H1 (cell line): ENCODE measurements at regions not wholly inside any gene's neighbourhood (a gene's known extent, or its start where the extent isn't known, plus 50 kb on each side); places are given as distances from the start of the nearest gene placed in this dataset.

Experiments used
- CTCF ChIA-PET: fragments of 300-600 bp; sonication (Branson Sonifier 250); formaldehyde crosslinking; loops from one replicate; lab custom pipeline; 2021; ENCODE audit not compliant: partially characterized antibody; lab: Charles Lee
- POLR2A ChIA-PET: fragments of 300-600 bp; sonication (Branson Sonifier 250); formaldehyde crosslinking; loops from one replicate; lab custom pipeline; 2021; ENCODE audit warnings: inconsistent platforms; ENCODE audit not compliant: partially characterized antibody; lab: Charles Lee
- DNase-seq, 2 experiments: peaks; one replicate each; pipeline versions ENCODE4 v3.0.0 to v3.0.0-alpha.2; 2010 to 2022; ENCODE audit warnings: low spot score in 2 of 2, low read depth in 1 of 2, mixed read lengths in 1 of 2
- FAIRE-seq: peaks from 2 replicates; lab custom pipeline; 2011; peaks lifted over from hg19 to GRCh38; lab: Jason Lieb, UNC
- H2AFZ ChIP-seq: 2 replicates; pipeline ENCODE4 v1.8.1; 2012; ENCODE audit warnings: low read length, inconsistent platforms
- H2AK5ac ChIP-seq: 2 replicates; pipeline ENCODE4 v1.6.1; 2013; ENCODE audit warnings: low read depth, low read length
- H2BK120ac ChIP-seq: replicated peaks from 2 replicates; pipeline ENCODE3; 2013; ENCODE audit warnings: low read depth, low read length, inconsistent platforms
- H2BK12ac ChIP-seq: 2 replicates; pipeline ENCODE4 v1.6.1; 2013; ENCODE audit warnings: low read depth, low read length
- H2BK15ac ChIP-seq: 2 replicates; pipeline ENCODE4 v1.6.1; 2013; ENCODE audit warnings: low read length
- H2BK20ac ChIP-seq: 2 replicates; pipeline ENCODE4 v1.6.1; 2013; ENCODE audit warnings: low read length
- H2BK5ac ChIP-seq: 2 replicates; pipeline ENCODE4 v1.6.1; 2013; ENCODE audit warnings: low read depth, low read length
- H3K14ac ChIP-seq: 2 replicates; pipeline ENCODE4 v1.6.1; 2013; ENCODE audit warnings: inconsistent platforms; ENCODE audit not compliant: insufficient read length
- H3K18ac ChIP-seq: 2 replicates; pipeline ENCODE4 v1.6.1; 2013; ENCODE audit warnings: low read length; ENCODE audit errors: extremely low read depth
- H3K23ac ChIP-seq: 2 replicates; pipeline ENCODE4 v1.6.1; 2013; ENCODE audit warnings: inconsistent platforms; ENCODE audit not compliant: insufficient read length
- H3K23me2 ChIP-seq: 2 replicates; pipeline ENCODE4 v1.6.1; 2013; ENCODE audit warnings: low read depth, low read length
- H3K27ac ChIP-seq: 2 replicates; pipeline ENCODE4 v1.6.1; 2011; ENCODE audit warnings: low read depth, low read length, inconsistent platforms
- H3K27me3 ChIP-seq, 4 experiments: replicated peaks in 1 of 4; 1 replicate in 1 of 4; 2 replicates in 3 of 4; pipeline versions ENCODE4 v1.6.1 to v1.8.1; 2011 to 2013; ENCODE audit warnings: low read length in 3 of 4, mild to moderate bottlenecking in 3 of 4, inconsistent platforms in 2 of 4, mixed read lengths in 2 of 4, moderate library complexity in 1 of 4; ENCODE audit not compliant: control insufficient read depth in 3 of 4, insufficient read depth in 3 of 4; ENCODE audit errors: extremely low read depth in 1 of 4
- H3K36me3 ChIP-seq, 4 experiments: 2 replicates each; pipeline versions ENCODE4 v1.6.1 to v1.8.1; 2011 to 2013; ENCODE audit warnings: mild to moderate bottlenecking in 4 of 4, low read length in 3 of 4, moderate library complexity in 2 of 4, control low read depth in 1 of 4, inconsistent platforms in 1 of 4; ENCODE audit not compliant: insufficient read depth in 4 of 4, control insufficient read depth in 2 of 4
- H3K4ac ChIP-seq: replicated peaks from 2 replicates; pipeline ENCODE3; 2013; ENCODE audit warnings: low read length, low read depth, mixed read lengths, inconsistent platforms; ENCODE audit not compliant: insufficient read length
- H3K4me1 ChIP-seq, 4 experiments: replicated peaks in 1 of 4; 1 replicate in 1 of 4; 2 replicates in 3 of 4; pipeline versions ENCODE4 v1.6.1 to v1.8.1; 2011 to 2013; ENCODE audit warnings: low read length in 3 of 4, inconsistent platforms in 2 of 4, mixed read lengths in 1 of 4; ENCODE audit not compliant: insufficient read depth in 4 of 4, control insufficient read depth in 3 of 4
- H3K4me2 ChIP-seq, 2 experiments: 2 replicates each; pipeline versions ENCODE4 v1.6.1 to v1.8.1; 2011 to 2013; ENCODE audit warnings: low read depth in 2 of 2, low read length in 2 of 2, control low read depth in 1 of 2, inconsistent platforms in 1 of 2, mild to moderate bottlenecking in 1 of 2; ENCODE audit not compliant: insufficient read depth in 1 of 2
- H3K4me3 ChIP-seq, 4 experiments: fragments of 200-600, 300-600 bp in 1 of 4; sonication (generic), shearing (Covaris generic), sonication (Bioruptor Twin) in 1 of 4; 2 replicates each; pipeline versions ENCODE4 v1.5.1 to v1.8.1; 2011 to 2016; ENCODE audit warnings: low read length in 4 of 4, low read depth in 3 of 4, control low read depth in 2 of 4, inconsistent platforms in 2 of 4, mild to moderate bottlenecking in 2 of 4, mixed read lengths in 1 of 4, moderate library complexity in 1 of 4; ENCODE audit not compliant: insufficient read depth in 2 of 4; ENCODE audit errors: extremely low read depth in 1 of 4
- H3K56ac ChIP-seq: replicated peaks from 2 replicates; pipeline ENCODE3; 2013; ENCODE audit warnings: low read depth, mild to moderate bottlenecking, mixed read lengths, low read length, inconsistent platforms; ENCODE audit not compliant: insufficient read length
- H3K79me1 ChIP-seq: 2 replicates; pipeline ENCODE4 v1.6.1; 2013; ENCODE audit warnings: low read depth, low read length, control low read depth
- H3K79me2 ChIP-seq, 2 experiments: 2 replicates each; pipeline versions ENCODE4 v1.6.1 to v1.8.1; 2012 to 2013; ENCODE audit warnings: low read length in 2 of 2, mild to moderate bottlenecking in 2 of 2, inconsistent platforms in 1 of 2; ENCODE audit not compliant: insufficient read depth in 2 of 2, control insufficient read depth in 1 of 2
- H3K9ac ChIP-seq, 4 experiments: replicated peaks in 1 of 4; 1 replicate in 1 of 4; 2 replicates in 3 of 4; pipeline versions ENCODE4 v1.6.1 to v1.8.1; 2011 to 2013; ENCODE audit warnings: low read depth in 3 of 4, low read length in 3 of 4, control low read depth in 2 of 4, mild to moderate bottlenecking in 2 of 4, moderate library complexity in 2 of 4, inconsistent platforms in 1 of 4; ENCODE audit errors: extremely low read depth in 1 of 4
- H3K9me3 ChIP-seq, 2 experiments: 2 replicates each; pipeline versions ENCODE4 v1.6.1 to v1.8.1; 2012 to 2013; ENCODE audit warnings: mild to moderate bottlenecking in 2 of 2, moderate library complexity in 2 of 2, control low read depth in 1 of 2, inconsistent platforms in 1 of 2, low read depth in 1 of 2, low read length in 1 of 2, mixed read lengths in 1 of 2; ENCODE audit not compliant: insufficient read depth in 2 of 2
- H4K20me1 ChIP-seq, 2 experiments: replicated peaks in 1 of 2; 2 replicates each; pipeline versions ENCODE3 to v1.8.1; 2011 to 2013; ENCODE audit warnings: inconsistent platforms in 2 of 2, low read length in 2 of 2, mild to moderate bottlenecking in 1 of 2; ENCODE audit not compliant: insufficient read depth in 2 of 2, control insufficient read depth in 1 of 2
- H4K5ac ChIP-seq: 2 replicates; pipeline ENCODE4 v1.6.1; 2013; ENCODE audit warnings: low read length, low read depth, mixed read lengths, inconsistent platforms; ENCODE audit not compliant: insufficient read length
- H4K8ac ChIP-seq: 2 replicates; pipeline ENCODE4 v1.8.0; 2013; ENCODE audit warnings: mild to moderate bottlenecking, moderate library complexity, low read length, inconsistent platforms; ENCODE audit not compliant: insufficient read depth; ENCODE audit errors: extremely low read depth
- H4K91ac ChIP-seq: replicated peaks from 2 replicates; pipeline ENCODE3; 2013; ENCODE audit warnings: low read length, mixed read lengths, inconsistent platforms; ENCODE audit not compliant: insufficient read length
- CHD1 ChIP-seq: IDR thresholded peaks from 2 replicates; pipeline ENCODE4 v1.6.1; 2012; ENCODE audit warnings: low read depth, low read length, improper control_type of control experiment
- NANOG ChIP-seq: IDR thresholded peaks from 2 replicates; pipeline ENCODE4 v1.6.1; 2011; ENCODE audit warnings: low read length, low read depth, mild to moderate bottlenecking, inconsistent platforms; ENCODE audit not compliant: insufficient read depth, poor library complexity, severe bottlenecking
- POLR2AphosphoS5 ChIP-seq: IDR thresholded peaks from 2 replicates; pipeline ENCODE4 v1.6.1; 2011; ENCODE audit warnings: low read depth, low read length
- RFX5 ChIP-seq: IDR thresholded peaks from 2 replicates; pipeline ENCODE4 v1.6.1; 2011; ENCODE audit warnings: low read depth, low read length, improper control_type of control experiment, borderline replicate concordance
- YY1 ChIP-seq: IDR thresholded peaks from 2 replicates; pipeline ENCODE4 v1.6.1; 2011; ENCODE audit warnings: low read depth, mild to moderate bottlenecking, low read length
- WGBS, 2 experiments: shearing (Covaris generic) in 1 of 2; methylation state at CpG; one replicate each; pipeline versions ENCODE4 v1.1.6 to v1.1.7; 2013 to 2015; ENCODE audit warnings: low lambda C conversion rate in 2 of 2, mixed read lengths in 2 of 2, inconsistent platforms in 1 of 2, low coverage in 1 of 2, missing lambda C conversion rate in 1 of 2; ENCODE audit not compliant: insufficient replicate concordance in 2 of 2, insufficient coverage in 1 of 2, insufficient read length in 1 of 2; ENCODE audit errors: extremely low coverage in 1 of 2, missing lambda C conversion rate in 1 of 2; 5-methylcytosine and 5-hydroxymethylcytosine counted together
- TF ChIP-seq, protein P1 (sequence below): IDR thresholded peaks from 2 replicates; pipeline ENCODE4 v1.6.1; 2012; ENCODE audit warnings: inconsistent platforms

DNA sequence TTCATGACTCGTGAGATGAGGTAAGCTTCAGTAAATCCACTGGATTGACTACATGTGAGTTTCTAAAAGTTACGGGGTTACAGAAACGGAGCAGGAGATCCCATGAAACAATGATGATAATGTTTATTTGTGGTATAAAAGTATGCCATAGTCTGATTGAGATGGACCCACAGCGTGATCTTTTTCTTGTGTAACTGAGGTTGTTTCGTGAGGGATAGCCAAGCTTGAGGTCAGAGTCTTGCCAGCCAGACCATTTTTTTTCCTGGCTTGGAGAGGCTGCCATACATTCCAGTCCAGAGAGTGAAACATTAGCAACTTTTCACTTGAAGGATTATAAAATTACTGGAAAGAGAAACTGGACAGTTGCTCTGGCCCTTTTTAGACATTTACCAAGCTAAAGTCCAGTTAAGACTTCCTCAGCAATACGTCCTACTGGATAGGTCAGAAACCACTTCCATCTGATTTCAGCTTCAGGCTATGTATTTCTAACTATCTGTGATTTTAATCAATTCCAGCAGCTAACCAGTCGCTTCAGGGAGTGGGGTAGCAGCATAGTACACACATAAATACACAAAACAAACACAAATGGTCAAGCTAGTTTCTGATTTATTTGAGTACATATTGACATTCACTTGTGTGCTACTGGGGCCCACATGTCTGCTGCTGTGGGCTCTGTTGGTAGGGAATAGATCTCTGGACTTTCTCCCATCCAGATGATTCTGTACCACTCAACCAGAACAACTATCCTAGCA is 194.6 kb downstream of the POSTN start:
- H4K5ac ChIP-seq = no peak overlapping the region
- no peaks in the 10 kb centered on the region for H4K20me1 ChIP-seq
- POLR2A ChIA-PET = no interaction called here
- no peak for TF ChIP-seq POLR2AphosphoS5
- no peak for TF ChIP-seq NANOG
- no peak for TF ChIP-seq RFX5
- TF ChIP-seq, protein P1, sequence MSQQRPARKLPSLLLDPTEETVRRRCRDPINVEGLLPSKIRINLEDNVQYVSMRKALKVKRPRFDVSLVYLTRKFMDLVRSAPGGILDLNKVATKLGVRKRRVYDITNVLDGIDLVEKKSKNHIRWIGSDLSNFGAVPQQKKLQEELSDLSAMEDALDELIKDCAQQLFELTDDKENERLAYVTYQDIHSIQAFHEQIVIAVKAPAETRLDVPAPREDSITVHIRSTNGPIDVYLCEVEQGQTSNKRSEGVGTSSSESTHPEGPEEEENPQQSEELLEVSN = no peak
- TF ChIP-seq YY1 = no peak
- TF ChIP-seq CHD1 = no peak
- H3K23me2 ChIP-seq = no peaks in the 10 kb centered on the region
- H3K4me1 ChIP-seq = no peaks in the 10 kb centered on the region
- H2BK12ac ChIP-seq = no peak overlapping the region
- H3K9me3 ChIP-seq = no peaks in the 10 kb centered on the region
- H4K8ac ChIP-seq = no peak overlapping the region
- no peak overlapping the region for H2AK5ac ChIP-seq
- no peaks in the 10 kb centered on the region for H3K79me1 ChIP-seq
- H3K79me2 ChIP-seq = no peaks in the 10 kb centered on the region
- no peak overlapping the region for H3K27ac ChIP-seq
- H2AFZ ChIP-seq = no peak overlapping the region
- CTCF ChIA-PET = interaction anchor here (1.2 to 2.4 kb wide), 3 partner anchors 12 to 77 kb away, joined by 4 to 8 read pairs (median 4); no protein-coding TSS in a partner anchor
- H3K14ac ChIP-seq = no peak overlapping the region
- H2BK15ac ChIP-seq = no peak overlapping the region
- H3K4ac ChIP-seq = no peak overlapping the region
- H3K9ac ChIP-seq = no peak overlapping the region
- H3K23ac ChIP-seq = no peak overlapping the region
- no peak overlapping the region for H4K91ac ChIP-seq
- H2BK5ac ChIP-seq = no peak overlapping the region
- H3K56ac ChIP-seq = no peak overlapping the region
- no peak for DNase-seq
- 82% methylated on average over 7 of the region's 7 CpGs; no CpG with 5 or more reads in 1 of the 2 experiments for WGBS, 2 experiments
- H3K4me2 ChIP-seq = no peak overlapping the region
- no peak for FAIRE-seq
- H2BK120ac ChIP-seq = no peak overlapping the region
- no peaks in the 10 kb centered on the region for H3K27me3 ChIP-seq
- no peak overlapping the region for H3K18ac ChIP-seq
- H2BK20ac ChIP-seq = no peak overlapping the region
- no peaks in the 10 kb centered on the region for H3K36me3 ChIP-seq
- no peak overlapping the region for H3K4me3 ChIP-seq
